ENCODE measurements at regions not wholly inside any gene's neighbourhood (a gene's known extent, or its start where the extent isn't known, plus 50 kb on each side); places are given as distances from the start of the nearest gene placed in this dataset.

DNA sequence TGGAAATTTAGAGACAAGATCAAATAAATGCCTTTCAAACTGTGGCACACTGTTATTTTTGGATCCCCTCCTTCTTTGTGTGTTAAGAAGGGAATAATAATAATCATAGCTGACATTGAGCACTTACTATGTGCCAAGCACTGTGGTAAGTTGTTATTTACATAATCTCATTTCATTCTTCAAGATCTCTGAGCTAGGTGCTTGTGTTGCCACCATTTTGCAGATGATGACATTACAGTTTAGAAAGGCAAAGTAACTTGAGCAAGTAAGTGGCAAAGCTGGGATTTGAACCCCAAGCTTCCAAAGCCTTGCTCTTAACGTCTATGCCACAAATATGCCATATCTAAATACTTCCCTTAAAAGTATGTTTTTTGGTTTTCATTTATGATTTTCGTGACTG is 121.8 kb upstream of the TMEM161B start:
- Histone ChIP-seq H3K27ac (no peak overlapping the region), H3K4me1 (no peaks in the 10 kb centered on the region), H3K27me3 (no peaks in the 10 kb centered on the region), H3K36me3 (no peaks in the 10 kb centered on the region), H3K4me3 (no peak overlapping the region), H3K9me3 (no peaks in the 10 kb centered on the region)
- intact Hi-C loops (cut with DNase I; ENCODE audit: low total_unique reads) = no loop called here
- TF ChIP-seq, protein P1, sequence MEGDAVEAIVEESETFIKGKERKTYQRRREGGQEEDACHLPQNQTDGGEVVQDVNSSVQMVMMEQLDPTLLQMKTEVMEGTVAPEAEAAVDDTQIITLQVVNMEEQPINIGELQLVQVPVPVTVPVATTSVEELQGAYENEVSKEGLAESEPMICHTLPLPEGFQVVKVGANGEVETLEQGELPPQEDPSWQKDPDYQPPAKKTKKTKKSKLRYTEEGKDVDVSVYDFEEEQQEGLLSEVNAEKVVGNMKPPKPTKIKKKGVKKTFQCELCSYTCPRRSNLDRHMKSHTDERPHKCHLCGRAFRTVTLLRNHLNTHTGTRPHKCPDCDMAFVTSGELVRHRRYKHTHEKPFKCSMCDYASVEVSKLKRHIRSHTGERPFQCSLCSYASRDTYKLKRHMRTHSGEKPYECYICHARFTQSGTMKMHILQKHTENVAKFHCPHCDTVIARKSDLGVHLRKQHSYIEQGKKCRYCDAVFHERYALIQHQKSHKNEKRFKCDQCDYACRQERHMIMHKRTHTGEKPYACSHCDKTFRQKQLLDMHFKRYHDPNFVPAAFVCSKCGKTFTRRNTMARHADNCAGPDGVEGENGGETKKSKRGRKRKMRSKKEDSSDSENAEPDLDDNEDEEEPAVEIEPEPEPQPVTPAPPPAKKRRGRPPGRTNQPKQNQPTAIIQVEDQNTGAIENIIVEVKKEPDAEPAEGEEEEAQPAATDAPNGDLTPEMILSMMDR (IDR thresholded peaks at IDR 0.05) = no peak
- DNase-seq = no peak

DNA sequence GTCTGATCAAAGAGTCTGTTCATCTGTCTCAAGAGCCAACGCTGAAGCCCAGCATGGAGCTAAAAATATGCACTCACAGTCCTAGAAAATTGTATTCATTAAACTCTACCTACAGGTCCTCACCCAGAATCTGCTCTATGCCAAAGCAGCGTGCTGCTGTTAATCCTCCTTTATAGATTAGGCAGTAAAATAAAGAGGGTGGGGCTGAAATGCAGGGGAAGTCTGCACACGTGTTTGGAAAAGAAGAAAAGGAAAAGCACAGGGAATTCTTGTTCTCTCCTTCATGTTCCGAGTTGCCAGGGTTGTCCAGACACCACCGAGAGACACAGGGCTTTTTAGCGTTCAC is 121.4 kb upstream of the TMEM161B start:
- TF ChIP-seq, protein P1 (IDR thresholded peaks at IDR 0.05) = no peak
- H3K4me1 ChIP-seq = no peaks in the 10 kb centered on the region
- DNase-seq = no peak
- no peak overlapping the region for H3K27ac ChIP-seq
- no peaks in the 10 kb centered on the region for H3K36me3 ChIP-seq
- no peak overlapping the region for H3K4me3 ChIP-seq
- no peaks in the 10 kb centered on the region for H3K27me3 ChIP-seq
- intact Hi-C loops (cut with DNase I; ENCODE audit: low total_unique reads) = no loop called here
- no peaks in the 10 kb centered on the region for H3K9me3 ChIP-seq

- H3K27me3 ChIP-seq = no peaks in the 10 kb centered on the region
- DNase-seq = no peak
- intact Hi-C loops (cut with DNase I; ENCODE audit: low total_unique reads) = no loop called here
- H3K36me3 ChIP-seq = no peaks in the 10 kb centered on the region
- no peak overlapping the region for H3K27ac ChIP-seq
- H3K4me1 ChIP-seq = no peaks in the 10 kb centered on the region
- no peaks in the 10 kb centered on the region for H3K9me3 ChIP-seq
- TF ChIP-seq, protein P1 (IDR thresholded peaks at IDR 0.05) = no peak
- no peak overlapping the region for H3K4me3 ChIP-seq
Measured at GRCh38 chr5:88389338-88390095, 120.9 kb upstream of the TMEM161B start.

DNA sequence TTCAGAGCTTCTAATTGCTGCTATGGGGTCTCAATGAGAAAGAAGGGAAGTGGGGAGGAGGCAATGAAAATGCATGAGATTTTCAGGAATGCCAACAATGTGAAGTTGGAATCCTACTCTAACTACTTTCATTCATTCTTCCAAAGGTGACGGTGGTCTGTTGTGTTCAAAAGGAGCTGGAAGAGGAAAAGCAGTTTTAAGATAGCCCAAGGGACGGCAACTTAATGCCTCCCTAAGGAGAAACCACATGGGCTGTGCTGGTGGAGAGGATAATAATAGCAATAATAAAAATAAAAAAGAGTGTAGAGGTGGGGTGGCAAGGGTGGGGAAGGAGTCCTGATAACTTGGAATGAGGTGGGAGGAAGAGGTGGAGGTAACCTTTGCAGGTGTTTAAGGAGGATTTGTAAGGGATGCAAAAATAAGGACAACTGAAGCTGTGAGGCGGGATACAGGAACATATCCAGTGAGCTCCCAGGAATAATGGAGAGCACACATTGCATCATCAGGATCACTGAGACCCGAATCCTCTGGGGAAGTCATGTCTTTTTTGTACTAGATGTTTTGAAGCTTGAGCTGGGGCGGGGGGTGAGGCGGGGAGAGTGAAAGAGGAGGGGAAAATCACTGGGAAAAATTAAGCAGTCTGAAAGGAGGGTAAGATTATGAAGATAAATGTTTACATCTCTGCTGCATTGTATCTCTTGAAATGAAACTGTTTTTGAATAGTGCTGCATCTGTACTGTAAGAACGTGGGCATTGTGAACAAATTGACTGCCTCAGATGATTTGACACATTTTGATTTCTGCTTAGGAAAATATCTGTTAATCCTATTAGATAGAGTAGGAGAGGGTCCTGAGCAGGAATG is 120.1 kb upstream of the TMEM161B start:
- H3K4me1 ChIP-seq = no peaks in the 10 kb centered on the region
- no peak overlapping the region for H3K4me3 ChIP-seq
- H3K27ac ChIP-seq = no peak overlapping the region
- TF ChIP-seq, protein P1 (IDR thresholded peaks at IDR 0.05) = no peak
- no peaks in the 10 kb centered on the region for H3K9me3 ChIP-seq
- no peaks in the 10 kb centered on the region for H3K27me3 ChIP-seq
- H3K36me3 ChIP-seq = no peaks in the 10 kb centered on the region
- intact Hi-C loops (cut with DNase I; ENCODE audit: low total_unique reads) = no loop called here
- DNase-seq = no peak

- H3K4me3 ChIP-seq = no peak overlapping the region
- no peak for DNase-seq
- intact Hi-C loops (cut with DNase I; ENCODE audit: low total_unique reads) = no loop called here
- H3K27me3 ChIP-seq = no peaks in the 10 kb centered on the region
- H3K27ac ChIP-seq = no peak overlapping the region
- no peaks in the 10 kb centered on the region for H3K9me3 ChIP-seq
- no peaks in the 10 kb centered on the region for H3K4me1 ChIP-seq
- H3K36me3 ChIP-seq = no peaks in the 10 kb centered on the region
- TF ChIP-seq, protein P1 (IDR thresholded peaks at IDR 0.05) = no peak
Measured at GRCh38 chr5:88384886-88385285, 116.2 kb upstream of the TMEM161B start.
